HG02981 (cell line): ENCODE measurements at regions not wholly inside any gene's neighbourhood (a gene's known extent, or its start where the extent isn't known, plus 50 kb on each side); places are given as distances from the start of the nearest gene placed in this dataset.
"Not testable (repeated sequence)": the region's sequence is repeated elsewhere in the genome, so short reads cannot be mapped to it uniquely, and the experiment has no call there.

Experiments
- ATAC-seq: cut with Tn5 transposase; IDR thresholded peaks from one replicate; pipeline ENCODE4 v1.9.1; 2021; ENCODE audit warnings: mild to moderate bottlenecking, moderate library complexity; ENCODE audit not compliant: unreplicated experiment

GRCh38 chr4:78691334-78691754 lies 84.8 kb upstream of the BMP2K start:
- no peak for ATAC-seq

DNA sequence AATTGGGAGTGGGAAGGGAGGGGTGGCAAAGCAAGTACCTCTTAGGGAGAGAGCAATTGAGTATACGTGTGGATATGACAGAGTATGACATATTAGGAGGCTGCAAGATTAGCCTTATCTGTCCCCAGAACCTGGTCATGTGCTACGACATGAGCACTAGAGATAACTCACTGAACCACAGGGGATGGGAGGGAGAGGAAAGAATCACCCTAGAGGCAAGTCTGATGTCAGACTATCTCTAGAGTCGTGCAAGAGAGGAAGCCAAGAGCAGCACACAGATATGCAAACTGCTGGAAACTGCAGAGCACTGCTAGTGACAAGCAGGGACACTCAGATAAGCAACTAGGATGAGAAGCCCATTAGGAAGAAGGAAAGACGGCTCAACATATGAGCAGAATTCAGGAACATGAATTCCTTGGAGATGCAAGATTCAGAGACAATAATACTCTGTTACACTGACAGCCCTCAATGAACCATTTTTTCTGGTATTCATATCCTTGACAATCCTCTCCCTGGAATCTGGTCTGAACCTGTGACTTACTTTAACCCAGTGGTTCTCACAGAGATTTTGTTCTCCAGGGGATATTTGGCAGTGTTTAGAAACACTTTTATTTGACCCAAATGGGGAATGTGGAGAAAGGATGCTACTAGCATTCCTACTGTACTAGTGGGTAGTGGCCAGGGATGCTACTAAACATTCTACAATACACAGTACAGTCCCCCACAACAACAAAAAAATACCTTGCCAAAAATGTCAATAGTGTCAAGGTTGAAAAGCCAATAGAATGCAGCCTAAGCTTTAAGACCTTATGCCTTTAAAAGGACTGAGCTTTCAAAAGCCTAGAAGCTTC lies 84.0 kb upstream of the BMP2K start:
- ATAC-seq, result peak; percentile 69

DNA sequence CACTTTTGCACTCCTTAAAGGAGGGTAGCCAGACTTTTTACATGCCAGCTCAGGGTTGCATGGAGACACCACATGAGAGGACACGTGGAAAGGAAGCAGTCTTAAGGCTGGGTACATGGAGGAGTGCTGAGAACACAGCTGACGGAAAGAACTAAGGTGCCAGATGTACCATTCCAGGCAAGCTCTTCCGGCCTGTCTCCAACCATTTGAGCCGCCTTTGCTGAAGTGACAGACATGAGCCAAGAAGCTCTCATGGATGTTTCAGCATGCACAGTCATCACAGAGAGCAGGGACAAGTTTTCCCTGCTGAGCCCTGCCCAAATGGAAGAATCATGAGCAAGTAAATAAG lies 83.4 kb upstream of the BMP2K start:
- ATAC-seq, result no peak

- no peak for ATAC-seq
Measured at GRCh38 chr4:78693777-78694456, 82.2 kb upstream of the BMP2K start.

- no peak for ATAC-seq
Measured at GRCh38 chr4:78694457-78694787, 81.7 kb upstream of the BMP2K start.

GRCh38 chr4:78695910-78696309 lies 80.2 kb upstream of the BMP2K start:
- ATAC-seq, result no peak

GRCh38 chr4:78703079-78703478 lies 73.1 kb upstream of the BMP2K start:
- no peak for ATAC-seq

- no peak for ATAC-seq
Measured at GRCh38 chr4:78704317-78704716, 71.8 kb upstream of the BMP2K start.

- no peak for ATAC-seq
Measured at GRCh38 chr4:78704981-78705683, 71.0 kb upstream of the BMP2K start.

GRCh38 chr4:78706302-78706701 lies 69.8 kb upstream of the BMP2K start:
- ATAC-seq, result no peak

GRCh38 chr4:78707268-78707667 lies 68.9 kb upstream of the BMP2K start:
- ATAC-seq, result no peak

- no peak for ATAC-seq
Measured at GRCh38 chr4:78707793-78708192, 68.4 kb upstream of the BMP2K start.

DNA sequence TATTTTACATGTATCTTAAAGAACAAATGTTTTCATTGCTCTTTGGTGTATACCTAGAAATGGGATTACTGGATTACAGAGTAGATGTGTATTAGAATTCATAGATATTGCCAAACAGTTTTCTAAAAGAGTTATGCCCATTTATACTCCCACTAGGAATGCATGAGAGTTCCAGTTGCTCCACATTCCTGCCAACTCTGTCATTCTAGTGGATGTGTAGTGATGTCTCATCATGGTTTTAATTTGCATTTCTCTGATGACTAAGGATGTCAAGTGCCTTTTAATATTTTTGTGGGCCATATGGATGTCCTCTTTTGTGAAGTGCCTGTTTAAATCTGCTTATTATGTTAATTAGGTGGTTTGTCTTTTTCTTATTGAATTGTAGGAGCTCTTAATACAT lies 65.6 kb upstream of the BMP2K start:
- no peak for ATAC-seq

DNA sequence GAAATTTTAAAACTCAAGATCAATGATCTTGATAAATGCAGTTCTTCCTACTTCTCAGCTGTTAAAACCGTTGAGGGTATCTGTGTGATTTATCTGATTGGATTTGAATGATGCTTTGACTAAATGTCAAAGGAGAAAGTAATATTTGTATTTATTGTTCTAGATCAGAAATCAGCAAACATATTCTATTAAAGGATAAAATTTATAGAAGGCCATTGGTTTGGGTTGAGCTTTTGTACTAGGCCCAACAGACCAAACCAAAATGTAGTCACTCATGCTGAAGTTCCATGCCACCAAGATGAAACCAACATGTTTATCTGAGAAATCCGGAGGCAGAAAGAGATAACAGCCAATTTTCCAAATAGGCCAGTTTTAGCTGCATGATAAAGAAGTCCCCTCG lies 64.5 kb upstream of the BMP2K start:
- ATAC-seq, result no peak

GRCh38 chr4:78714598-78714997 lies 61.6 kb upstream of the BMP2K start:
- not testable (repeated sequence) for ATAC-seq

DNA sequence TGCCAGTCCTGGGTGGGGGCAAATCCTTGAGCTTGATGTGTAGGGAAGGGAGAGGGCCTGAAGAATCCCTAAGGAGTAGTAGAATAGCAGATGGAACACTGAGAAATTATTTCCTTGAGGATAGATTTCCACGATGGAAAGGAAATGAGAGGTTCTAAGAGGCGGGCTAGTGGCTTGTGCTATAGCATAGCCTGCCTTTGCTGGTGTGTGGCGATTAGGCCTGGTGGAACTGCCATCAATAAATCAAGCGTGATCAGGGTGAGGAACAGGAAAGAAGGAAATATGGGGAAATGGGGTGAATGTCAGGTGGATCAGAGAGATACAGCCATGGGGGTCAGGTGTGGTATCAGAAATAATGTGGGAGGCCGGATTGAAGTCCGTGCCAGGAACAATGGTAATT lies 60.8 kb upstream of the BMP2K start:
- ATAC-seq, result not testable (repeated sequence)

GRCh38 chr4:78717712-78718111 lies 58.4 kb upstream of the BMP2K start:
- ATAC-seq, result not testable (repeated sequence)

DNA sequence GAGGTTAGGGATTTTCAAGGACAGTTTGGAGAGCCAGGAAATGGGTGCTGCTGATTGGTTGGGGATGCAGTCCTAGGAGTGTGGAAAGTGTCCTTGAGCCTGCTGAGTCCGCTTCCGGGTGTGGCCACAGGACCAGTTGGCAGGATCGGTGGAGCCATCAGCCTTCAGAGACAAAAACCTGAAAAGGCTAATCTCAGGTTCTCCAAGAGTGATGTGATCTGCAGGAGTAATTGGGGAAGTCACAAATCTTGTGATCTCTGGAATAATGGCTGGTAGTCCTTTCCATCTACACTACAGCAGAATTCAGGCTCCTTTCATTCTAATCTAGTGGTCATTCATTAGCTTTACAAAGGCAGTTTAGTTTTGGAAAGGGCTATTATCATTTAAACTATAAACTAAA lies 55.9 kb upstream of the BMP2K start:
- ATAC-seq, result no peak

DNA sequence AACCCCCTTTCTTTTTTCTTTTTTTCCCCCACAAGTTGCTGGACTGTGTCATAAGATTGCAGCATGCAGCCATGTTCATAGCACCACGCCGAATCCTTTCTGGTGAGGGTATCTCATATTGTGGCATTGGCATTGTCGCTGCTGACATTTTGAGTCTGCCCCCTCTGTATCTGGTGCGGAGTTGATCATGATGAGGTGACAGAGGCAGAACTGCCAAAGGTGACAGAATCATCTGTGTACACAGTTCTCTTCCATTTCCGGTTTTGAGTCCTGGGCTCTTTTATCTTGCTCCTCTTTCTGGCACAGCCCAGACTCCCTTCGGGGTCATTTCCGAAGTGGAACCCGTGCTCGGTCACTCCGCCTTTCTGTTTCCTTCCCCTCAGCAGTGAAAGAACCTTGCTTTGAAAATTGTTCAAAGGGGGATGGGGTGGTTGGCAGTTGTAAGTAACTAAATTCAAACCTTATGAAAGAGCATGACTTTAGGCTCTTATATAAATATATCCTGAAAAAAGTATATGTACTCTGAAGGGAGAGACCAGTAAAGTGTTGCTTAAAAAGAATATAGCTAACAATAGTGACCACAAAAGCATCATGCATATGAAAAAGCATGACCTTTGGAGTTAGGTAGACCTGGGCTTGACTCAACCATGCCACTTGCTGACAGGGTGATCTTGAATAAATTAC lies 55.0 kb upstream of the BMP2K start:
- peak; percentile 82 for ATAC-seq

DNA sequence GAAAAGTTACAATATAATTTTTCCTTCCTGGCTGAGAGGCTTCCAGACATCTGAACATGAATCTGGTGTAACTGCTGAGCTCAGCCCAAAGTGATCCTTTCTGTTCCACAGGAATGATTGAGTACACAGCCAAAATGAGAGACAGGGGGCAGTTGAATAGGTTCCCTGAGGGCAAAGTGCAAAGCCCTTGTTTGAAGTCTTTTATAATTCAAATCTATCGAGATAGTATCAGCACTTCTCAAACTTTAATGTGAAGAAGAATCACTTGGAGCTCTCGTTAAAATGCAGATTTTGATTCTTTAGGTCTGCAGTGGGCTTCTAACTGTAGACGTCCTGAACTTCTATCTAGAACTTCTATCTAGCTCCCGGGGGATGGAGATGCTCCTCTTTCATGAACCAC lies 54.4 kb upstream of the BMP2K start:
- no peak for ATAC-seq

DNA sequence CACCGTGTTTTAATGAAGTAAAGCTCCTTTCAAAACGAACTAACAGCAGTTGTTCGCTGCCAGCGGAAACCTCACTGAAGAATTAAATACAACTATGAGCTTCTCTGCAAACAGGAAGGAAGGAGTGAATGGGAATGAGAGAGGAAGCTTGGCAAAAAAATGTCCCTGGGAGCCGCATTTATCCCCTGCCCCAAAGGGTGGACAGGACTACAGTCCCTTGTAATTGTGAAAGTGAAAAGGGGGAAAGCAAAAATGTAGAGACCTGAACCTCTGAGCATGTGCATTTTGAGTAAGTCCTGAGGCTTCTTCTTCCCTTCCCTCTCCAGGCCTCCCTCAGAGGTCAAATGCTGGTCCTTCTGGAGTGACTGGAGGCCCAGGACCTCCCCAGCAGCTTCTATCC lies 53.8 kb upstream of the BMP2K start:
- no peak for ATAC-seq
